Testis (tissue), 2 donors: ENCODE measurements at regions not wholly inside any gene's neighbourhood (a gene's known extent, or its start where the extent isn't known, plus 50 kb on each side); places are given as distances from the start of the nearest gene placed in this dataset.

Experiments
- DNase-seq: peaks from one replicate; pipeline ENCODE4 v3.0.0-alpha.2; 2019
- H3K27ac ChIP-seq, 2 donors: fragments of 200-600 bp; sonication (generic); one replicate each; pipeline ENCODE4 v1.5.1; 2019
- H3K27me3 ChIP-seq: fragments of 200-600 bp; sonication (generic); one replicate; pipeline ENCODE4 v1.5.1; 2019
- H3K36me3 ChIP-seq: fragments of 200-600 bp; sonication (generic); one replicate; pipeline ENCODE4 v1.5.1; 2017; ENCODE audit warnings: low read depth; ENCODE audit errors: missing control alignments
- H3K4me1 ChIP-seq: fragments of 200-600 bp; sonication (generic); one replicate; pipeline ENCODE4 v1.5.1; 2019
- H3K4me3 ChIP-seq, 2 donors: fragments of 200-600 bp; sonication (generic); one replicate each; pipeline ENCODE4 v1.5.1; 2017 to 2019
- H3K9me3 ChIP-seq: fragments of 200-600 bp; sonication (generic); one replicate; pipeline ENCODE4 v1.5.1; 2017
- POLR2A ChIP-seq: fragments of 450-650 bp; IDR thresholded peaks from one replicate; pipeline ENCODE4 v1.6.1; 2017; ENCODE audit warnings: antibody characterized with exemption, mild to moderate bottlenecking, moderate library complexity
- WGBS, 2 donors: methylation state at CpG; one replicate each; pipeline ENCODE4 v1.1.5; 2018; 5-methylcytosine and 5-hydroxymethylcytosine counted together
- intact Hi-C: fragments of 100-400 bp; cut with DNase I; formaldehyde crosslinking; loops from one replicate; pipeline ENCODE4 v1.15.1; 2023; ENCODE audit warnings: low total_unique reads
- TF ChIP-seq, protein P1 (sequence below), 3 experiments: fragments of 450-650 bp in 2 of 3; fragments of 200-600 bp in 1 of 3; sonication (generic) in 1 of 3; IDR thresholded peaks; one replicate each; pipeline ENCODE4 v1.5.1; 2016 to 2019; ENCODE audit warnings: antibody characterized with exemption in 3 of 3, mild to moderate bottlenecking in 2 of 3, moderate library complexity in 1 of 3

DNA sequence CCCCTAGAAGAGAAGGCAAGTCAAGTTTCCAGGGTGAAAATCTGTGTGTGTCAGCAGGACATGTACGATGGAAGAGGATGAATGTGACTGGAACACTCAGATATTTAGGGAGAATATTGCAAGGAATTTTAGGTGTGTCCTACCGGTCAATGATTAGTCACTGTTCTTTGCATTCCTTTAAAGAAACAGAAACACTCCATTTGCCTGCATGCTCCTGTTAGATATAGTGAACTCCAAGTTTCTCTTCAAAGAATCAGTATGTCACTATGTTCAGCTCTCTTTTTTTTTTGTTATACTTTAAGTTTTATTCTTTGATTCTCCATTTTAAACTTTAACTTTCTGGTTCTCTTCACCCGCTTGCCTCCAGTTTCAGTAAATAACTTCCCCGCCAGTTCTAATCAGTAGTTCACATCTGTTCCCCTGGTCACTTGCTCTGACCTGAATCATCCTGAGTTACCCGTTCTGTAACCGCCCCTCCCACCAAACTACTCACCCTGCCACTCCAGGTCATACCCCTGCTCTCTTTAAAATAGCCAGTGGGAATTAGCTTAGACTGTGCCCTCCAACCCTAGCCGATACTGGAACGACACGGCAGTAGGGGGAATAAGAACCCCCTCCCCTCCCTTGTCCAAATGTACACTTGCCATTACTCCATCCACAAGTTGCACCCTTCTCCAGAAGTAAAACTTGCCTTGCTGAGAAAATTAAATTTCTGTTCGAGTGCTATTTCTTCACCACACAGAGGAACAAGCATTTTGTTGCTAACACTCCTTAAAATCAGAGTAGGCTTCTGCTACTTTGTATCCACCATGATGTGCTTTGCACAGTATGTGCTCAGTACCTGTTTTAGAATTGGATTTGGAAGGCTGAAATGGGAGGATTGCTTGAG lies 268.4 kb downstream of the METTL4 start:
- peak overlapping the region; percentile 43 to 52 for H3K27ac ChIP-seq
- intact Hi-C loops, result no loop called here
- DNase-seq, result no peak
- H3K4me3 ChIP-seq, result no peak overlapping the region
- H3K9me3 ChIP-seq, result no peaks in the 10 kb centered on the region
- no peaks in the 10 kb centered on the region for H3K27me3 ChIP-seq
- TF ChIP-seq POLR2A, result no peak
- H3K4me1 ChIP-seq, result peaks cover 3% of the 10 kb centered on the region
- 45 to 53% methylated on average over 10 of the region's 10 CpGs for WGBS, 2 donors
- no peaks in the 10 kb centered on the region for H3K36me3 ChIP-seq

DNA sequence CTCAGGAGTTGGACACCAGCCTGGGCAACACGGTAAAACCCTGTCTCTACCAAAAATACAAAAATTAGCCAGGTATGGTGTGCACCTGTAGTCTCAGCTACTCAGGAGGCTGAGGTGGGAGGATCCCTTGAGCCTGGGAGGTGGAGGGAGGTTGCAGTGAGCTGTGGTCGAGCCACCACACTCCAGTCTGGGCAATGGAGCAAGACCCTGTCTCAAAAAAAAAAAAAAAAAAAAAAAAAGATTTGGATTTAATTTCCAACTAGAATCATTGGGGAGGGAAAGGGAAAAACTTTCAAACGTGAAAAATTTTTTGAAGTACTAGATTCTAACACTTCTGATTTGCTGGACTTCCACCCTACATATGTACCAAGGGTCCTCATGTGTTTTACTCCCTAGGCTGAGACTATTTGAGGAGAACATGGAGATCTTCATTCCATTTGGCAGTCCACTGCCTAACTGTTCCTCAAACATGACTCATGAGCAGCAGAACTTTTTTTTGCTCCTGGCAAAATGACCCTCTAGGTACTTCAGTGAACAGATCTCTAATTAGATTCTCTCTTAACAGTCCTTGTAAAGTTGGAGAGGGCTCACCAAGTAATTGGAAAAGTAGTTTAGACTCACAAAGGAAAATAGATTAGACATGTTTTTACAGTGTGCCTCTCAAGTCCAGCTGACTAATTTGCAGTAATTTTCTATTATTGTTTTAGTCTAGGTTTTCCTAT lies 267.6 kb downstream of the METTL4 start:
- intact Hi-C loops, result no loop called here
- H3K4me3 ChIP-seq, result no peak overlapping the region
- H3K27me3 ChIP-seq, result no peaks in the 10 kb centered on the region
- no peaks in the 10 kb centered on the region for H3K9me3 ChIP-seq
- no peak for TF ChIP-seq POLR2A
- peaks cover 3% of the 10 kb centered on the region for H3K4me1 ChIP-seq
- WGBS, 2 donors, result 48 to 64% methylated on average over 3 of the region's 3 CpGs
- no peak for DNase-seq
- H3K36me3 ChIP-seq, result no peaks in the 10 kb centered on the region
- H3K27ac ChIP-seq, result peak overlapping the region; percentile 34 to 43

DNA sequence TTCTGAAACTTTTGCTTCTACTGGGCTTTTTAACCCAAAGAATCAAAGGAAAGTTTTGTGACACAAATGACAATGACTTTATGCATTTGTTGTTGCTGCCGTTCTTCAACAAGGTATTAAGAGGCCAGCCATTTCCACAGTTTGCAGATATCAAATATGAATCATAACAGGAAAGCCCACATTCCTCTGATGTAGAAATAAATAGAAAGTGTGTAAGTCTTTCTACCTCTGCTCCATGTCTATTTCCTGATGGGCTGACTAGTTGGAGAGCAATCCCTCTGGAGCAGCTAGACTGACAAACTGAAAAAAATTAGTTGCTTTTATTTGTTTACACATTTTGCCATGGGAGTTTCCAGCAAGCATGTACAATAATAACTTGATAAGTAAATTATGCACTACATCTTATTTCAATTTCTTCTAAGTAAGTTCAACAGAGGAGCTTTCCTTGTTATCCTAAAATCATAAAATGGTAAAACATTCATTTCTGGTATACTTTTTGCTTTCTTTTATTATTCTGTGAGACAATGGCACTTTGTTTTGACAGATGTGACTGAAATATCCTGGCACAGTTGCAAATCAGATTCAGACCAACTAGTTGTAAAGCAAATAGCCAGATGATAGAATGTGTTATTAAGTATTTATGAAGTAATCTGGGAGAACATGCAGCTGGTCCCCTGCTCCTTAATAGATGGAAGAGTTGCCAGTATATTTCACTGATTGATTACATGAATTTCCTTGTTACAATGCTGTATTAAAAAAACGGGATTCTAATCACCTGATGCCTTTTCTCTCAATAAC lies 266.7 kb downstream of the METTL4 start:
- no peak for TF ChIP-seq POLR2A
- TF ChIP-seq, protein P1, sequence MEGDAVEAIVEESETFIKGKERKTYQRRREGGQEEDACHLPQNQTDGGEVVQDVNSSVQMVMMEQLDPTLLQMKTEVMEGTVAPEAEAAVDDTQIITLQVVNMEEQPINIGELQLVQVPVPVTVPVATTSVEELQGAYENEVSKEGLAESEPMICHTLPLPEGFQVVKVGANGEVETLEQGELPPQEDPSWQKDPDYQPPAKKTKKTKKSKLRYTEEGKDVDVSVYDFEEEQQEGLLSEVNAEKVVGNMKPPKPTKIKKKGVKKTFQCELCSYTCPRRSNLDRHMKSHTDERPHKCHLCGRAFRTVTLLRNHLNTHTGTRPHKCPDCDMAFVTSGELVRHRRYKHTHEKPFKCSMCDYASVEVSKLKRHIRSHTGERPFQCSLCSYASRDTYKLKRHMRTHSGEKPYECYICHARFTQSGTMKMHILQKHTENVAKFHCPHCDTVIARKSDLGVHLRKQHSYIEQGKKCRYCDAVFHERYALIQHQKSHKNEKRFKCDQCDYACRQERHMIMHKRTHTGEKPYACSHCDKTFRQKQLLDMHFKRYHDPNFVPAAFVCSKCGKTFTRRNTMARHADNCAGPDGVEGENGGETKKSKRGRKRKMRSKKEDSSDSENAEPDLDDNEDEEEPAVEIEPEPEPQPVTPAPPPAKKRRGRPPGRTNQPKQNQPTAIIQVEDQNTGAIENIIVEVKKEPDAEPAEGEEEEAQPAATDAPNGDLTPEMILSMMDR (IDR thresholded peaks at IDR 0.05), result no peak
- intact Hi-C loops, result no loop called here
- DNase-seq, result no peak
- Histone ChIP-seq H3K4me3 (no peak overlapping the region), H3K9me3 (no peaks in the 10 kb centered on the region), H3K36me3 (no peaks in the 10 kb centered on the region), H3K4me1 (peaks cover 3% of the 10 kb centered on the region), H3K27ac (peak overlapping the region; percentile 25 to 34), H3K27me3 (no peaks in the 10 kb centered on the region)
- WGBS, 2 donors, result 46 to 47% methylated on average over 2 of the region's 2 CpGs

DNA sequence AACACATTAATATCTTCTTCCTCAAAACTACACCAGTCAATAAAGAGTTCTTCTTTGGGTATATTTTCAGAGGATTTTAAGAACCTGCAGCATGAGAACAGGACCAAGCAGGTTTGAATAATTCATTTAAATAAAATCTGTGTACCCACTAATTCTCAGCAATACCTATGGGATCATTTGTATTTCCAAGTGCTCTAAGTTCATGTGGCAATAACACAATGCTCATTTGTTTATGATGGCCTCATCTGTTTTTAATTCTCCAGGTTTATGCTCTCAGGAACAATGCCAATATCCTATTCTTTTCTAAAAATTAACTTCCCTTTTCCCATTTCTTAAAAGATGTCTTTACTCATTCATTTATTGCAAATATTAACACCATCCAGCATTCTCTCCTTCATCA lies 264.7 kb downstream of the METTL4 start:
- intact Hi-C loops, result no loop called here
- DNase-seq, result no peak
- Histone ChIP-seq H3K4me1 (peaks cover 3% of the 10 kb centered on the region), H3K27ac (no peak overlapping the region), H3K9me3 (no peaks in the 10 kb centered on the region), H3K4me3 (no peak overlapping the region), H3K36me3 (no peaks in the 10 kb centered on the region), H3K27me3 (no peaks in the 10 kb centered on the region)
- TF ChIP-seq, protein P1 (IDR thresholded peaks at IDR 0.05), result no peak
- no peak for TF ChIP-seq POLR2A

DNA sequence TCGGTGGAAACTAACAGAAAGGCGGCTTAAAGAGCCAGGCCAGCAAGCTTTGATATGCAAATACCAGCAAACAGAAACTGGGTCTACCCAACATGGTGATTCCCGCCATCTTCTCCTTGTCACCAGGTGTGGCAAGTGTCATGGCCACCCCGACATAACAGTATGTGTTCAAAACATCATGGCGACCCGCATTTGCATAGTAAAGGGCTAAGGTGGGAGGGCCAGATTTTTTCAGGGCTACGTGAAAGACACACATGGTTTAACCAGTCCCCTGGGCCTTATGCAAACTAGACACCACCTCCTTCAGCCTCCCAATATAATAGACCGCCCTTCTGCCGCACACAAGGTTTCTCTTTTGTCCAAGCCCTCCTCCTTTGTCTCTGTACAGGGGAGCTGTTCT lies 260.4 kb downstream of the METTL4 start:
- intact Hi-C loops, result no loop called here
- Histone ChIP-seq H3K27me3 (no peaks in the 10 kb centered on the region), H3K4me1 (no peaks in the 10 kb centered on the region), H3K9me3 (no peaks in the 10 kb centered on the region), H3K4me3 (no peak overlapping the region), H3K36me3 (no peaks in the 10 kb centered on the region), H3K27ac (no peak overlapping the region)
- DNase-seq, result no peak
- TF ChIP-seq POLR2A, result no peak
- TF ChIP-seq, protein P1 (IDR thresholded peaks at IDR 0.05), result no peak
- 89 to 94% methylated on average over 9 of the region's 9 CpGs for WGBS, 2 donors
